Stimulated activated CD4-positive, alpha-beta T cell treated with anti-CD3 and anti-CD28 coated beads, Interleukin-4, amount 100 ng/mL, for 24 hours (primary cell): ENCODE measurements at regions not wholly inside any gene's neighbourhood (a gene's known extent, or its start where the extent isn't known, plus 50 kb on each side); places are given as distances from the start of the nearest gene placed in this dataset.

Experiments used
- DNase-seq: peaks from one replicate; pipeline ENCODE4 v3.0.0-alpha.2; 2020

DNA sequence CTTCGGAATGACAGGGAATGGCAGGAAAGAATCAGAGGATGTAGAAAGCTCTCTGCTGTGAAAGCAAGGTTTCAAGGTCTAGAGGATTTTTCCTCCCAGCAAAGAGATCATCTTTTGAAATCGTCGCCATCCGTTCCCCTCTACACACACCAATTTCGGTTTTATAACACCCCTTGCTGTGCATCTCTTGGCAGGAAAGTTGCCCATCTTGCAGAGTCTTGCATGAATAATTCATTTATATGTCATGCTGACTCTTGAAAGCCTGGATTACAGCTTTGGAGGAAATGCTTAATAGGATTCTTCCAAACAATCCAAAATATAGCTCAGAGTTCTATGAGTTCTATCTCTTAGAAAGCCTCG lies 262.7 kb downstream of the CHL1 start:
- DNase-seq = no peak

DNA sequence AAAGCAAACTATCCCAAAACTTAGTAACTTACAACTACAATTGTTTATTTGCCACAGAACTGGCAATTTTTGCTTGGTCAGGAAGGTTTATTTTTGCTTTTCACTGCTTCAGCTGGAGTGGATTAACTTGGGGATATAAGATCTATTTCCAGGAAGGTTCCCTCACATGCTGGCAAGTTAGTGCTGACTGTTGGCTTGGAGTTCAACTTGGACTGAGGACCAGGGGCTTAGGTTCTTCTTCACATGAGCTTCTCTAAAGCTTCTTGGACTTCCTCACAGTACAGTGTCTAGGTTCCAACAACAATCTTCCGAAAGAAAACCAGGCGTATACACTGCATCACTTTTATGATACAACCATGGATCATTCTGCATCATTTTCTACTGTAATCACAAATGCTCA lies 264.4 kb downstream of the CHL1 start:
- DNase-seq = no peak

DNA sequence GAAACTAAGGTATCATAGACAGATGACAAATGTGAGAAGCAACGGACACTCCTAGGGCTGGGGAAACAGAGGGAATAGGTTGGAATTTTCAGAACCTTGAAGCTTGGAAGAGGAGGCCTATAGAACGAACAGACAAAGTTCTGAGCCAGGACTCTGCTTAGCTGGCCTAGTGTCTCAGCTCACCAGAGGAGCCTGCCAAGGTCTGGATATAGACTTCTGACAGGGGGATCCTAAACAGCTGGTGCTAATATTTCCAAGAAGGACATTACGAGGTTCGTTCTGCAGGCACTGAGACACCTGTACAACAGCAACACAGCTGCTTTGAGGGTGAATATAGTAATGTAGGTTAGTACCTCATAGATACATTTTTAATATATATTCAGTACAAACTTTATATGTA lies 266.3 kb downstream of the CHL1 start:
- DNase-seq = no peak

DNA sequence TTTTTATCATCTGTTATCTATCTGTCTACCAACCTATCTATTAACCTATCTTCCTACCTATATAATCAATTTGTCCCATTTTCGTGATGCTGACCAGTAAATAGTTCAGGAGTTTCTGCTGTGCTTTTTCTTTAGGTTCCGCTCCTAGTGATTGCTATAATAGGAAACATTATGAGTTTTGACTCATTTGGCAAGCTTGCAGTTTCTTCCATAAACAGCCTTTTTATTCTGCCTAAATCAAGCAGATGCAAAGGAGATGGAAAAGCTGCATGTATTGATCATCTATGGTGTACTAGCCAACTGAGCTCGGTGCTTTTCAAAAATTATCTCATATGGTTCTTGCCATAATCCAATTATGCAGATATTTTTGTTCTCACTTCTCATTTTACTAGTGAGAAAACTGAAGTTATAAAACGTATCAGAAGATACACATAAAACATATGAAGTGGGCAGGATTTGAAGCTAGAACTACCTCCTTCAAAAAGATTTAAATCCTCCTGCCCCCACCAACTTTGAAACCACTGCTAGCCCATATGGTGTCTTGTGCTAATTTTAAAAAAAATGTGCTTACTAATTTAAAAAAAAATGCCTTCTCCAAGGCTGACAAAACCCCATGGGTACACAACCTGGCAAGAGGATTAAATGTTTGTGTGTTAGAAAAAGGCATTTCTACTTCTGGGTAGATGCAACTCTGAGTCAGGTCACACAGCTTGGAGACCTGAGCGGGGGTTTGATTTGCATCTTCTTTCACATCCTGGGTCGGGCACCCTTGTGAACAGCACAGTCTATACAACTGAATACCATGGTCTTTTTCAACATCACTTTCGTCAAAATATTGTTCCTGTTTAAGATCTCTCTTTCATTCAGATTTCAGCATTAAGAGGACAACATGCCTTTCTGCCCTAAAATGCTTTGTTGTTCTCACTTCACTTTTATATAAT lies 267.0 kb downstream of the CHL1 start:
- DNase-seq = no peak

DNA sequence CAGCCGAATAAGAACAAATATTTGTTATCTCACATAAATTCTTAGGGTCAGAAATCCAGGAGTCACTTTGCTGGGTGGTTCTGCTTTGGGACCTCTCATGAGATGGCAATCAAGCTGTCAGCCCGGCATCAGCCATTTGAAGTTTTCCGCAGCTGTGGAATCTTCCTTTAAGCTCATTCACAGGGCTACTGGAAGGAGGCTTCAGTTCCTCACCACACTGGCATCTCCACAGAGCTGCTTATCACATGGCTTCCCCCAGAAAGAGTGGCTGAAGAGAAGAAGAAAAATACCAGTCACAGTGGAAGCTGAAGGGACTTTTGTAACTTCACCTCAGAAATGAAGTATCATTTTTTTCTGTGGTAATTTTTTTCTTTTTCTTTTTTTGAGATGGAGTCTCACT lies 267.7 kb downstream of the CHL1 start:
- DNase-seq = no peak

DNA sequence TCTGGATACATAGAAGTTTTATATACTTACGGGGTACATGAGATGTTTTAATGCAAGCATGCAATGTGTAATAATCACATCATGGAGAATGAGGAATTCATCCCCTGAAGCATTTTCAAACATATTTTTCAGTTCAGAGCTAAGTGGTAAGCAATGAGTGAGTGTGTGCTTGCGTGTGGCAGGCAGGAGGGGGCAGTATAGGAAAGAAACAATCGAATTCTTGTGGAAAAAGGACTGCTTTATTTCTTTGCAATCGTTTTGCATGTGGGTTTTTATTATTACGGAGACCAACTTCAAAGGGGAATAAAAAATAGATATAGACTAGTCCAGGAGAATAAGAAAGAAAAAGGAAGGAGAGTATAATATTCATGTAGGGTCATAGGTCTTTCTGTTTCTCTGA lies 271.6 kb downstream of the CHL1 start:
- no peak for DNase-seq

DNA sequence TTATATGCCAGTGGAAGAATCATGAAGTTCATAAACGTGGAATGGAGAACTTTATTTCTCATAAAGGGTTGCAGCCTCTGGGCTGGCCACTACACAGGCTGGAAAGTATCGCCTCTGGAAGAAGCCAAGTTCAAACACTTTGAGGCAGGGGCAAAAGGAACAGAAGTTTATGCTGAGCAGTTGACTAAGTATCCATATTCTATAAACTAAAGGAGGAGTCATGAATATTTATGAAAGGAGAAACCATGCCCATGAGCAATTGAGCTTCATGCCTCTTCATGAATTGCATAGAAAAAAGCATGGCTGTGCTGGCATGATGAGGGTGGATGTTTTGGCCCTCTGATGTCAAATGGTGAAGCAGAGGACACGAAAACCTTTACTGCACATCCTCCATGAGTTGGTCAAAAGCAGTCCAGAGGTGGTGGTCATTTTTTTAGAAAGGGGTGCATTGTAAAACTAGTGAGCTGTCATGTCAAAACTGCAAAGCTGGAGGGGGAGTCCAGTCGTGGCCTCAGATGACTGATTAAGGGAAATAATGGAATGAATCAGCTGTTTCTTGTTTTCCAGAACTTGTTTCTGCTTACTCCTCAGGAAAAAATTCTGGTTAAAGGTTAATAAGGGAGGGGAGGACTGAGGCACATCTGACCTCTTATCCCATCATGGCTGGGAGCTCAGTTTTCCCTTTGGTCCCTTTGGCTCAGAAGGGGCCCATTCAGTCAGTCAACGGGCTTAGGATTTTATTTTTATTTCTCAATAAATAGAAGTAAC lies 276.7 kb downstream of the CHL1 start:
- DNase-seq = no peak

DNA sequence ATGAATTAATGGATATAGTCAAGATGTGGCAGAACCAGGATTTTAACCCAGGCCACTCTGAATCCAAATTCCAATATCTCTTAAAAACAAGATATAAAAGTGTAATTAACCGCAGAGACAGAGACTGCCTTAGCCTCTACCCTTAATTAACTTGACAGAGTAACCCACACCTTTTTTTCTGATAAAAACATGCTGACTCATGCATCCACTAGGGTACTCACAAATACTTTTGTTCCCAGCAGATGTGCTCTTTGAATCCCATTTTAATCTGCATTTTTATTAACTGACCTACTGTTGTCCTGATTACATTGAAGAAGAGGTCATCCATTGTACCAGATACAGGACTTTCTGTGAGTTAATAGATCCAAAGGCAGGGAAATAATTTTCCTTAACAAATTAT lies 278.3 kb downstream of the CHL1 start:
- DNase-seq = no peak

DNA sequence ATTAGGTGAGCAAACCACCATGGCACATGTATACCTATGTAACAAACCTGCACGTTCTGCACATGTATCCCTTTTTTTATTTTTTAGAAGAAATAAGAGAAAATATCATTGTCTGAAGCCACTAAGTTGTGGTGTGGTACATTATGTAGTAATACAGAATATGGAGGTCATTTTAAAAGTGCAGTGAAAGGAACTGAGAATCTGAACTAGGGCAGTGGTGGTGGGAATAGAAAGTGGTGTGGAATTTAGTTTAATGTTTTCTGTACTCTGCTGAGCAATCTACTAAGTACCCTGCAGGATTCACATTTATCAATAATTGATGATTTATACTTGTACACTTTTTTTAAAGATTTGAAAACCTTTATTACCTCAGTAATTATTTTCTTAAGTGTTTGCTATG lies 283.5 kb downstream of the CHL1 start:
- DNase-seq = no peak

DNA sequence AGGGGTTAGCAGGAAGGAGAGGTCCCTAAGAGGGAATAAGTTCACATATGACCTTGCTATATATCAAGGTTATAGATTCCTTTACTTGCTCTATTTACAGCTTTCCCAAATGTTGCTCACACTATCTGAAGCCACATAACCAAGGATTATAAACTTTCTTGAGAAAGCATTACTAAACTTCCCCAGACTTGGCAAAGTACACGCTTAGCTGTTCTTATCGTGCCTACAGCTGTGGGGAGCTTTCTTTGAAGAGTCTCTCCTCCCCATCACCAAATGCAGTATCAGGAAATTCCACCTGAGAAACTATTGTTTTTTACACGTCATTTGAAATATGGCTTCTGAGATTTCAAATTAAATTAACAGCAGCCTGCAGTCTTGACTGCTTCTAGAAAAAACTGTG lies 284.5 kb downstream of the CHL1 start:
- DNase-seq = no peak

DNA sequence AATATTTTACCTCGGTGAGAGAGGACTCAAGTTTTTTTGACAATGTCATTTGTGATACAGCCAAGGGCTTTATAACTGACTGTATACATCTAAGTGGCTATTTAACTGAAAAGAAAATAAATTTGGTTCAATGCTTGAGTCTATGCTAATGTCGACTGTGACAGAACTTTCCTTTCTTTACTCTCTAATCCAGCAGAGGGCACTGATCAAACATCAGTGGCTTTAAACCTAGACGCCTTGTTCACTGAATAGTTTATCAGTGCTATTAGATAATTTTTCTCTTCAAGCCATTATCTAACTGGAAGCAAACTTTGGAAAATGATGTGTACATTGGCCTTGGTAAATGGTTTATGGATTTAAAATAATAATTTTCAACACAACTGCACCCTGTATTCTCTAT lies 285.1 kb downstream of the CHL1 start:
- no peak for DNase-seq

DNA sequence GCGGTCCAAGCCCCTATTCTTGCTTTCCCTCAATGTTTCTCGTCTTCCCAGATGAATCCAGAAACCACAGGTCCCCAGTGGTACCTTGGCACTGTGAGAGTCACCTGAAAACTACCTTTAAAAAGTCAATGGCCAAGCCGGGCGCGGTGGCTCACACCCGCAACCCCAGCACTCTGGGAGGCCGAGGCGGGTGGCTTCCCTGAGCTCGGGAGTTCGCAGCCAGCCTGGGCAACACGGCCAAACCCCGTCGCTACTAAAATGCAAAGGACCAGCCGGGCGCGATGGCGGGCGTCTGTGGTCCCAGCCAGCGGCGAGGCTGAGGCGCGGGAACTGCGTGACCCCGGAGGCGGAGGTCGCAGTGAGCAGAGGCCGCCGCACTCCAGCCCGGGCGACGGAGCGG lies 285.9 kb downstream of the CHL1 start:
- no peak for DNase-seq

DNA sequence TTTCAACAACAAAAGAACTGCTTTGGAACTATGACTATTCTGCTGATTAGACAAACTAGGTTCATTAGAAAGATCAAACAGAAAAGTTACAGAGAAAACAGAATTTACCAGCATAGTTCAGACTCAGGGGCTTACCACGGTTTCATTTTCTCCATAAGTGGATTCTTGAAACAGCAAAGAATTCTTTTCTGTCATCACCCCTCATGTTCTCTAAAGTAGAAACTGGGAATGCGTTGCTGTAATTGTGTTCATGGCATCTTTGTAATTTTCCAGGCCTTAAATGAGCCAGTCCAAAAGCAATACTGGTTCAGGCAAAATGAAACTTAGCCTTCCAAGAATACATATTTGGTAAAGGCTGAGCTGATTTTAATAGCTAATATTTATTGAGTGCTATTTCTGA lies 287.8 kb downstream of the CHL1 start:
- no peak for DNase-seq

DNA sequence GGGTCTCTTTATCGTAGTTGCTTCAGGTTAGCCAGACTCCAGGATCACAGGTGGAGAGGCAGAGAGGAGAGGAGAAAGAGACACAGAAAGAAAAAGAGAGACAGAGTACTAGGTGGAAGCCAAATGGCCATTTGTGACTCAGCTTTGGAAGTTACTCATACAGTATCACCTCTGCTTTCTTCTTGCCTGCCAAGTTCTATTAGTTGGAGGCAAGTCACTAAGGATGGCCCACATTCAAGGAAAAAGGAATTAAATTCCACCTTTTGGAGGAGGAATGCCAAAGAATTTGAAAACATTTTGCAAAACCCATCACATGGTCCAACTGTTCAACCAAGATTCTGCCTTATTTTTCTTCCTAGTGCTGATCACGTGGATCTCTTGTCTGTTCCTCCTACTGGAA lies 291.1 kb downstream of the CHL1 start:
- DNase-seq = no peak

DNA sequence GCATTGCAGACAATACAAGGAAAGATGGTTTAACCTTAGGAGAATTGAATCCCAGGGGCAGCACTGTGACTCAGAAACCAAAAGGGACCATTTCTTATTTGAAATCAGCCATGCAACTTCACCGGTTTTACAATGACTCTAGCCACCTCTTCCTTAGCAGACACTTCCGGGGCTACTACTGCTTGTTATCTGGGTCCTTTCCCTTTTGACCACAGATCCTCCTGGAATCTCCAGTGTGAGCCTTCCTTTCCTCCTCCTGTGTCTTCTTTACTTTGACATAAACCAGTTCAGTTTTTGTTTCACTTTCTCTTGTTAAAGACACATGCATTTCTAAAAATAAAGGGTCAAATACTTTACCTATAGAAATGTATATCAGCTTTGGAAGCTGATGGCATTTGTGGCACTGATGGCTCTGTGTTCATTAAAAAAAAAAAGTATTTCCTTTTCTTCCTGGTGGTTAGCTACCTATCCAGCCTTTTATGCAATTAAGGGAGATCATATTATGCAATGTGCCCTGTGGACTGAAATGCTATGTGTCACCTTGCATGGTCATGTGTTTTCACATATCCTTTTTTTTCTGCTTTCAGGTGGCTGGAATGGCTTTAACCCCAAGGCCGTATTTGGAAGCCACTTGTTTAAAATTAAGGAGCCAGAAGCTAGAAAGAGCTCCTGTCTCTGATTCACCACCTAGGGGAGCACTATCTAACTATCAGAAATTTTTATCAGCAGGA lies 296.2 kb downstream of the CHL1 start:
- no peak for DNase-seq

DNA sequence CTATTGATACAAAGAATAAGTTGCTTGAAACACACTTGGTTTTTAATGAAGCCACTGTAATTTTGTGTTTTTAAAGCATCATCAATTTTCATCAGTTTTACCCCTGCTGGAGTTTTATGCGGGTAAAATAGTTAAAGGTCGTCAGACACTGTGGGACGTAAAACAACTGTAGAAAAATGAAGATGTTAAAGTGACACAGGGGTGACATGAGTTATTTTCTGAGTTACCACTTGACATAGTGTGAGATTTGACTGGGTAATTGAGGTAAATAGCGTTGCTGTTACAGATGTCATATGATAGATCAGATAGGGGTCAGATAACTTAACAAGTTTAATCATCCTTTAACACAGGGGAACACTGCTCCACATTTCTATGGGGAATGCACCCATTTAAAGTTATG lies 297.6 kb downstream of the CHL1 start:
- no peak for DNase-seq

DNA sequence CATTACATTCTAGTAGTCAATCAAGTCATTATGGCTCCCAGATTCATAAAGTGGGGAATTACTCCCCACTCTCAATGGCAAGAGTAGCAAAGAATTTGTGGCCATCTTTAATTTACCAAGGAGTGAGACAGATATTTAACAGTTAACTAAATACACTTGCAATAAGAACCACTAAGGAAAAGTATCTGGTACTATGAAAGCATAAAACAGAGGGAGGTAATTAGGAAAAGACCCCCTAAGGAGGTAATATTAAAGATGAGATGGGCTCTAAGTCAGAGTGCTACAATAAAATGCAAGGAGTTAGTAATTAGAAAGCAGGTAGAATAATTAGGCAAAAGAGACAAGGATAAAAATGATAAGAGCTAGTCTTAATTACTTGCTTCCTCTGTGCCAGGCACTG lies 301.9 kb downstream of the CHL1 start:
- DNase-seq = no peak

DNA sequence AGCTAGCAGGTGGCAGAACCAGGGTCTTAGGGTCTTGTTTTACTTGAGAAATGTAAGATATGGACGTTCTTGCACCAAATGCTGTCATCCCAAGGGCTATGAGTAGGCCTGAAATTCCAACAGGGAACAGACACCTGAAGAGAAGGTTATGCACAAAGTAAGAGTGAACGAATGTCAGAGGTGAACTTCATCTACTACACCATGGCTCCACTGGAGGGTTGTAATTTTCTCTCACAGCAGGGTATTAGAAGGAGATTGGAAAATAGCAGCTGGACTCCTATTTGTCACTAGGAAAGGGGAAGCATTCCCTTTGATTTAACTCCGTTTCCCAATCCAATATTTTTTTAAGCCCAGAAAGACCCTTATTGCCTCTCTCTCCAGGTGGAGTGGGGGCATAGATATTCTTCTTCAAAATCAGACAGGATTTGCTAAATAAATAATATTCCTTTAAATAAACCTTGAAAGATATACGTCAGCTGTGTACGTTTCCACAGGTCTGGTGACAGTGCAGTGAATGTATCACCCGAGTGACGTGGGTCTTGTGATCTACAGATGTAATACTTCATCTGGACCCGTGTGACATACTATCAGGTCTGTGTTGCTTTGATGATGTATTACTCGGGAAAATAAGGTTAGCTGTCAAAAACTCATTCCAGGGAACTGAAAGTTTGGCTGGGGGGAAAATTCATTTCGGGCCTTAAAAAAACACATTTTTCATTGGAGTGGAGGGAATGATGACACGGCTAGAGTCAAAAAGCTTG lies 302.6 kb downstream of the CHL1 start:
- DNase-seq = no peak

DNA sequence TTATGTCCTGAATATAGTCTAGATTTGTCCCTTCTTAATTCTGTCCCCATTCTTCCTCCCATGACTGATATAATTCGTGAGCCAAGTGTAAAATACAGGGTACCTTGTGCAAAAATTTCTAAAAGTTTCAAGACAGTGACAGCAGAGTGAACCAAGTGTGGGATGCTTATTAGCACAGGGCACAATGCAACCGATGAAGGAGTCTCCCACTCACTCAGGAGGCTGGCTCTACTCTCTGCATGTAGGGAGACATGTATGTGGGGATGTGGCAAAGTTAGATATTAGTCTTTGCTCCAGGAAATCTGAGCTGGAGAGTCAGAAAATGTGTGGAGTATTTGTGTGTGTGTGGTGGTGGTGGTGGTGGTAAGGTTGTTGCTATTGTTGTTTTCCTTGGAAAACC lies 305.9 kb downstream of the CHL1 start:
- DNase-seq = no peak

DNA sequence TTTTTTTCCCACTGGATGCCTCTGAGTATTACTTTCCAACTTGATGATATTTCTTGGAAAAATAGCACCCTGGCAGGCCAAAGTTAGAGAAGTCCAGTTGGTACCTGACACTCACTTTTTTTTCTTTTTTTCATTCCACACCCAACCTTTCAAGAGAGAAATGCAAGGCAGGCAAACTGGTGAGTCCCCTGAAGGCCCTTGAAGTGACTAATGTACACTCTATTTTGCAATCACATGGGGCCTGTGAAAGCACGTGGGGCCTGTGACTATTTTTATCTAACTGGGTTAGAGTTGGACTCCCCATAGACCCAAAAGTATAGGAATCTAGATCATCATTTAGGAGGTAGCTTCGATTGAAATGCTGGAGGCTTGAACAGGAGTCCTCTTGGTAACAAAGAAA lies 316.7 kb downstream of the CHL1 start:
- no peak for DNase-seq

DNA sequence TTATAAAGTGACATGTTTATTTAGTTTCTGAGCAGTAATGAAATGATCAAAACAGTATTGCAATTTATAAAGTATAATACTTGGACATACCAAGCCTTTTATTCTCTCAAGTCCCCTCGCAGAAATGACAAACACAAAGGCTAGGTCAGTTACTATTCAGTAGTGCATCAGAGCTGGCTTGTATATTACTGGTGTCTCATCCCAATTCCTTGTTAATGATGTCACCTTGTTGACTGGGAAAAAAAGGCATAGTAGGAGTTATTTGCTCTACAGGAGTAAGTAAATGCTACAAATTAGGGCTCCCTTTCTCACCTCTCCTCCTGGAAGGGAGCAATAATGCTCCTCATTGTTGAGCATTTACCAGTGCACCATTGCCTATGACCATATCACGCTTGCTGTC lies 317.6 kb downstream of the CHL1 start:
- DNase-seq = no peak

DNA sequence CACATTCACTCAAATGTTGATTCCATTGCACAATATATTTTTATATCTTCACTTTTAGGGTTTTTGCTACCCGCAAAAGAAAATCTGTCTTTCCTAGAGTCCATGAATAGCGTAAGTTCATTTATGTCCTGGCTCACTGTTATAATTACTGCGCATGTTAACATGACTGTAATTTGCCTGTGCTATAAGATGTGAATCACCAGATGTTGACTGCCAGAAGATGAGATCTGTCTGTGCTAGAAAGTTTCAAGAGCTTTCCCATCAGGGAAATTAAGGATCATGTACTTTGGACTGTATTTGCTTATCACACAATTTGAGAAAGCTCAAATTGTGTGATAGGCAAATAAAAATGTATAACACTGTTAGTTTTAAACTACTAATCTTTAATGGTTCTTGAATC lies 322.5 kb downstream of the CHL1 start:
- no peak for DNase-seq

DNA sequence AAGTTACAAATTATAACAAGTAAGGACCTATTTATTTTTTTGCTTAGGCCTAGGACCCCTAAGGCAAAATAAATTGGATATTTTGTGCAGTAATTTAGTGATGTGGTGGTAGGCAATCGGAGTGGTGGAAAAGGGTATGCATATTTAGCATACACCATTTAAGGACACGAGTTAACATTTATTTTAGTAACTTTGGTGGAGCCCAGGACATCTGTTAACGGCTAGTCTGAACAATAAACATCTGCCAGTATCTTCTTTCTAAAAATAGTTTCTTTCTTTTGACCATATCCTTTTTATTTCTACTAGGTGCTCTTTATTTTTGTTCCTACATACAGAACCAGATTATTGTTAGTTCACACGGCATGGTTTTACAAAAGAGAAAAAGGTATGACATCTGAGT lies 326.3 kb downstream of the CHL1 start:
- DNase-seq = no peak
